HCT116 (cell line): ENCODE measurements at regions not wholly inside any gene's neighbourhood (a gene's known extent, or its start where the extent isn't known, plus 50 kb on each side); places are given as distances from the start of the nearest gene placed in this dataset.

Experiments used
- ATAC-seq: fragments of 200-7000 bp; cut with Tn5 transposase; 2 replicates; pipeline ENCODE4 v1.9.1; 2020; ENCODE audit warnings: mild to moderate bottlenecking, moderate library complexity
- BruUV-seq: library from RNA; stranded (reverse); fragments of 400-500 nt; replicated peaks from 2 replicates; lab custom pipeline; 2021; lab: Mats Ljungman, UMichigan
- CTCF ChIA-PET: fragments of 300-600 bp; sonication (Branson Sonifier 250); formaldehyde crosslinking; loops from one replicate; lab custom pipeline; 2021; ENCODE audit warnings: antibody characterized with exemption; lab: Charles Lee
- POLR2A ChIA-PET: fragments of 300-600, 350-600 bp; sonication (Branson Sonifier 250); formaldehyde crosslinking; loops from one replicate; lab custom pipeline; 2021; ENCODE audit warnings: antibody characterized with exemption; lab: Charles Lee
- RAD21 ChIA-PET, 2 experiments: fragments of 300-600 bp; sonication (Branson Sonifier 250); formaldehyde crosslinking; loops; one replicate each; lab custom pipeline; 2023; ENCODE audit warnings: low total read pairs in 2 of 2; ENCODE audit not compliant: uncharacterized antibody in 2 of 2, unreplicated experiment in 2 of 2, low non-redundant PET in 1 of 2; lab: Charles Lee
- DNase-seq: peaks from one replicate; pipeline ENCODE4 v3.0.0-alpha.2; 2010; ENCODE audit warnings: low read depth, low spot score
- H2AFZ ChIP-seq: fragments of 200-600 bp; shearing (Covaris generic), sonication (generic); 2 replicates; pipeline ENCODE4 v1.6.1; 2017; ENCODE audit warnings: low read depth, mixed run types, mixed read lengths, antibody characterized with exemption, low read length; ENCODE audit not compliant: poor library complexity, severe bottlenecking
- H3K27ac ChIP-seq: 2 replicates; pipeline ENCODE4 v1.5.1; 2012; ENCODE audit warnings: low read depth, low read length
- H3K27me3 ChIP-seq: fragments of 200-600 bp; sonication (generic); 2 replicates; pipeline ENCODE4 v1.6.1; 2016; ENCODE audit warnings: mixed run types, low read length, mixed read lengths; ENCODE audit not compliant: insufficient read depth
- H3K36me3 ChIP-seq, 2 experiments: fragments of 200-500 bp in 1 of 2; fragments of 200-600 bp in 1 of 2; sonication (Bioruptor generic) in 1 of 2; sonication (generic) in 1 of 2; 2 replicates each; pipeline versions ENCODE4 v1.5.1 to v1.6.1; 2014 to 2016; ENCODE audit warnings: low read length in 2 of 2, inconsistent platforms in 1 of 2, mixed read lengths in 1 of 2, mixed run types in 1 of 2; ENCODE audit not compliant: insufficient read depth in 2 of 2, control insufficient read depth in 1 of 2
- H3K4me1 ChIP-seq, 2 experiments: fragments of 200-600 bp in 1 of 2; sonication (generic) in 1 of 2; 2 replicates each; pipeline versions ENCODE4 v1.5.1 to v1.6.1; 2012 to 2017; ENCODE audit warnings: low read length in 2 of 2, inconsistent platforms in 1 of 2, mild to moderate bottlenecking in 1 of 2, mixed read lengths in 1 of 2, mixed run types in 1 of 2, moderate library complexity in 1 of 2; ENCODE audit not compliant: insufficient read depth in 2 of 2, control insufficient read depth in 1 of 2
- H3K4me2 ChIP-seq: fragments of 200-600 bp; sonication (generic); 2 replicates; pipeline ENCODE4 v1.6.1; 2017; ENCODE audit warnings: mixed run types, low read length, mixed read lengths
- H3K4me3 ChIP-seq, 2 experiments: fragments of 200-600 bp in 1 of 2; sonication (generic) in 1 of 2; replicated peaks in 1 of 2; 2 replicates each; pipeline ENCODE4 v1.5.1; 2011 to 2016; ENCODE audit warnings: low read length in 2 of 2, control low read depth in 1 of 2, low read depth in 1 of 2, mild to moderate bottlenecking in 1 of 2, mixed read lengths in 1 of 2, mixed run types in 1 of 2
- H3K79me2 ChIP-seq: fragments of 200-600 bp; sonication (generic); 2 replicates; pipeline ENCODE4 v1.6.1; 2017; ENCODE audit warnings: mild to moderate bottlenecking, mixed run types, low read length, moderate library complexity, mixed read lengths; ENCODE audit not compliant: insufficient read depth
- H3K9ac ChIP-seq: fragments of 200-600 bp; sonication (generic); 2 replicates; pipeline ENCODE4 v1.6.1; 2016; ENCODE audit warnings: low read length, mixed read lengths
- H3K9me2 ChIP-seq: fragments of 200-600 bp; sonication (generic), shearing (Covaris generic); 2 replicates; pipeline ENCODE4 v1.6.1; 2017; ENCODE audit warnings: mixed run types, mild to moderate bottlenecking, moderate library complexity; ENCODE audit not compliant: insufficient read depth
- H3K9me3 ChIP-seq, 2 experiments: fragments of 200-500 bp in 1 of 2; fragments of 200-600 bp in 1 of 2; sonication (Bioruptor generic) in 1 of 2; sonication (generic) in 1 of 2; 2 replicates each; pipeline ENCODE4 v1.6.1; 2014 to 2017; ENCODE audit warnings: low read length in 2 of 2, mixed read lengths in 2 of 2, inconsistent platforms in 1 of 2, low read depth in 1 of 2, mild to moderate bottlenecking in 1 of 2, mixed run types in 1 of 2, moderate library complexity in 1 of 2; ENCODE audit not compliant: control insufficient read depth in 1 of 2, insufficient read depth in 1 of 2
- H4K20me1 ChIP-seq: fragments of 200-600 bp; sonication (generic), shearing (Covaris generic); 2 replicates; pipeline ENCODE4 v1.6.1; 2017; ENCODE audit warnings: mixed run types, mild to moderate bottlenecking, moderate library complexity; ENCODE audit not compliant: insufficient read depth
- CEBPB ChIP-seq: IDR thresholded peaks from 2 replicates; pipeline ENCODE4 v1.6.1; 2012; ENCODE audit warnings: low read depth
- EGR1 ChIP-seq: IDR thresholded peaks from 2 replicates; pipeline ENCODE4 v1.6.1; 2012; ENCODE audit warnings: low read depth
- ELF1 ChIP-seq: IDR thresholded peaks from 2 replicates; pipeline ENCODE4 v1.6.1; 2012; ENCODE audit warnings: low read depth, borderline replicate concordance
- EZH2 ChIP-seq: fragments of 200-600 bp; sonication (generic); IDR thresholded peaks from 2 replicates; pipeline ENCODE4 v1.6.1; 2017; ENCODE audit warnings: antibody characterized with exemption, mixed run types
- EZH2phosphoT487 ChIP-seq: fragments of 200-600 bp; IDR thresholded peaks from 2 replicates; pipeline ENCODE4 v1.6.1; 2018; ENCODE audit warnings: antibody characterized with exemption, borderline replicate concordance
- FOSL1 ChIP-seq: IDR thresholded peaks from 2 replicates; pipeline ENCODE4 v1.6.1; 2012; ENCODE audit warnings: low read depth
- JUND ChIP-seq: IDR thresholded peaks from 2 replicates; pipeline ENCODE4 v1.6.1; 2012
- POLR2A ChIP-seq: IDR thresholded peaks from 2 replicates; pipeline ENCODE4 v1.7.0; 2011; ENCODE audit warnings: borderline replicate concordance; ENCODE audit not compliant: insufficient read depth, insufficient read length; ENCODE audit errors: extremely low read depth
- POLR2AphosphoS5 ChIP-seq: IDR thresholded peaks from 2 replicates; pipeline ENCODE4 v1.6.1; 2011; ENCODE audit warnings: mild to moderate bottlenecking, low read depth, low read length, moderate library complexity
- RAD21 ChIP-seq: IDR thresholded peaks from 2 replicates; pipeline ENCODE4 v1.6.1; 2012; ENCODE audit warnings: low read depth, mild to moderate bottlenecking
- SIN3A ChIP-seq: IDR thresholded peaks from 2 replicates; pipeline ENCODE4 v1.6.1; 2012; ENCODE audit warnings: low read depth
- SP1 ChIP-seq: IDR thresholded peaks from 2 replicates; pipeline ENCODE4 v1.6.1; 2012; ENCODE audit warnings: low read depth
- ZBTB33 ChIP-seq: IDR thresholded peaks from 2 replicates; pipeline ENCODE4 v1.6.1; 2011; ENCODE audit warnings: mild to moderate bottlenecking, low read length, moderate library complexity; ENCODE audit not compliant: insufficient replicate concordance; ENCODE audit errors: extremely low read depth
- ZFX ChIP-seq: fragments of 450-650 bp; IDR thresholded peaks from 2 replicates; pipeline ENCODE4 v1.6.1; 2017
- intact Hi-C: fragments of 100-400 bp; cut with micrococcal nuclease; formaldehyde crosslinking; loops from 2 replicates; pipeline ENCODE4 v1.10.0; 2022

- CTCF ChIA-PET: no interaction called here
- Histone ChIP-seq H3K9ac (no peak overlapping the region), H3K4me2 (no peak overlapping the region)
- intact Hi-C loops: no loop called here
- TF ChIP-seq EGR1 (no peak), JUND (no peak), SIN3A (no peak), POLR2A (no peak), ZBTB33 (no peak), CEBPB (no peak), EZH2phosphoT487 (no peak), ZFX (no peak), FOSL1 (no peak), SP1 (no peak), RAD21 (no peak), POLR2AphosphoS5 (no peak), ELF1 (no peak), EZH2 (no peak)
- TF ChIP-seq, all 23 proteins: peak for 0
- no peaks in the 10 kb centered on the region for H3K4me1 ChIP-seq
- ATAC-seq: no peak
- no peaks in the 10 kb centered on the region for H3K9me3 ChIP-seq
- H3K79me2 ChIP-seq: no peaks in the 10 kb centered on the region
- no peak overlapping the region for H3K4me3 ChIP-seq
- H3K36me3 ChIP-seq: no peaks in the 10 kb centered on the region
- peaks cover 44% of the 10 kb centered on the region; the same call in 1 of the 2 replicates for H3K27me3 ChIP-seq
- H2AFZ ChIP-seq: no peak overlapping the region
- H3K27ac ChIP-seq: no peak overlapping the region
- ChIA-PET RAD21 (no interaction called here), POLR2A (no interaction called here)
- no TSS peak for BruUV-seq
- H3K9me2 ChIP-seq: no peaks in the 10 kb centered on the region
- no peak for DNase-seq
- H4K20me1 ChIP-seq: no peaks in the 10 kb centered on the region
These were observed 128.6 kb upstream of the CNR1 start for GRCh38 chr6:88294702-88295101.
